Hematopoietic multipotent progenitor cell treated with erythropoietin and hydrocortisone succinate and interleukin-3 and kit ligand, for 17 days (in vitro differentiated cells): ENCODE measurements at regions not wholly inside any gene's neighbourhood (a gene's known extent, or its start where the extent isn't known, plus 50 kb on each side); places are given as distances from the start of the nearest gene placed in this dataset.

Source experiments
- DNase-seq: peaks from one replicate; pipeline ENCODE4 v3.0.0-alpha.2; 2015; ENCODE audit warnings: low spot score

GRCh38 chr12:130017591-130018449, 114.0 kb upstream of the TMEM132D start:
- no peak for DNase-seq

GRCh38 chr12:130018614-130019013, 114.8 kb upstream of the TMEM132D start:
- DNase-seq, result no peak

GRCh38 chr12:130026608-130027176, 122.9 kb upstream of the TMEM132D start:
- no peak for DNase-seq

GRCh38 chr12:130027798-130028197, 124.0 kb upstream of the TMEM132D start:
- no peak for DNase-seq

GRCh38 chr12:130029151-130029550, 125.3 kb upstream of the TMEM132D start:
- no peak for DNase-seq

- DNase-seq, result no peak
Observed at GRCh38 chr12:130031041-130031440, 127.2 kb upstream of the TMEM132D start.

- peak; percentile 40 for DNase-seq
Observed at GRCh38 chr12:130031571-130032189, 127.9 kb upstream of the TMEM132D start.

GRCh38 chr12:130041983-130042812, 120.1 kb upstream of the FZD10 start:
- no peak for DNase-seq

GRCh38 chr12:130043685-130044406, 118.4 kb upstream of the FZD10 start:
- no peak for DNase-seq

- DNase-seq, result no peak
Observed at GRCh38 chr12:130044991-130045621, 117.2 kb upstream of the FZD10 start.

- DNase-seq, result no peak
Observed at GRCh38 chr12:130049666-130050065, 112.6 kb upstream of the FZD10 start.

- no peak for DNase-seq
Observed at GRCh38 chr12:130051900-130052299, 110.4 kb upstream of the FZD10 start.

- DNase-seq, result no peak
Observed at GRCh38 chr12:130053651-130054069, 108.6 kb upstream of the FZD10 start.

GRCh38 chr12:130054803-130055202, 107.5 kb upstream of the FZD10 start:
- DNase-seq, result no peak

GRCh38 chr12:130058926-130059472, 103.3 kb upstream of the FZD10 start:
- no peak for DNase-seq

GRCh38 chr12:130063866-130064265, 98.4 kb upstream of the FZD10 start:
- DNase-seq, result no peak

- DNase-seq, result no peak
Observed at GRCh38 chr12:130064999-130065398, 97.3 kb upstream of the FZD10 start.

- no peak for DNase-seq
Observed at GRCh38 chr12:130066742-130067141, 95.5 kb upstream of the FZD10 start.

- no peak for DNase-seq
Observed at GRCh38 chr12:130068741-130069140, 93.5 kb upstream of the FZD10 start.

GRCh38 chr12:130070126-130070611, 92.1 kb upstream of the FZD10 start:
- DNase-seq, result no peak

GRCh38 chr12:130073721-130074120, 88.5 kb upstream of the FZD10 start:
- DNase-seq, result no peak
